ENCODE measurements at regions not wholly inside any gene's neighbourhood (a gene's known extent, or its start where the extent isn't known, plus 50 kb on each side); places are given as distances from the start of the nearest gene placed in this dataset.
"Not testable (repeated sequence)": the region's sequence is repeated elsewhere in the genome, so short reads cannot be mapped to it uniquely, and the experiment has no call there.

GRCh38 chr12:124705545-124706138 is 138.2 kb upstream of the NCOR2 start:
- no peak for DNase-seq

DNA sequence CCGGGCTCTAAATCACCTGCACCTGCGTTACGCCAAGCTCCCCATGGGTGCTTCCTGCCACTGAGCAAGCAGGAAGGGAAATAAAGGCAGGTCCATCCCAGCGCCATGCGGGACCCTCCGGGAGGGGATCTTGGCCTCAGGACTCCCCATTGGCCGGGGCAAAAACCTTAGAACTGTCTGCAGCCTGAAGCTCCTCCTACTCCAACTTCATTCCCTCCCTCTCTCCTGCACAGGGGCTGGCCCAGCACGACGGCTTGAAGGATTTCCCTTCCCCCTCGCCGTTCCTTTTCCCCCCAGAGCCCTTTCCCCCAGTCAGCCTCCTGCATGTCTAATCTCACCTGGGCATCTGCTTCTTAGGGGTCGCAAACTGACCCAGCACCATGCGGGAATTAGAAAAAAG is 137.2 kb upstream of the NCOR2 start:
- DNase-seq = no peak

DNA sequence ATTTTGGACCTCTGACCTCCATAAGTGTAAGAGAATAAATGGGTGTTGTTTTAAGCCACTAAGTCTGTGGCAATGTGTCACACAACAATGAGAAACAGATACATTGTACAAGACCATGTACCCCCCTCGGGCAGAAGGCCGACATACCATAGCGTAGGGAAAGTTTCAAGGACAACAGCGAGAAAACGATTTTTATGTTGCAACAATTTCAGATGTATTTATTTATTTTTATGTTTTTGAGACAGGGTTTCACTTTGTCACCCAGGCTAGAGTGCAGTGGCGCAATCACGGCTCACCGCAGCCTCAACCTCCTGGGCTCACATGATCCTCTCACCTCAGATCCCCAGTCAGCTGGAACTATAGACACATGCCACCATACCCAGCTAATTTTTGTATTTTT is 136.4 kb upstream of the NCOR2 start:
- no peak for DNase-seq

- no peak for DNase-seq
Observed at GRCh38 chr12:124702736-124703135, 135.3 kb upstream of the NCOR2 start.

- no peak for DNase-seq
Observed at GRCh38 chr12:124700810-124701592, 133.6 kb upstream of the NCOR2 start.

GRCh38 chr12:124699909-124700308 is 132.5 kb upstream of the NCOR2 start:
- DNase-seq = no peak

DNA sequence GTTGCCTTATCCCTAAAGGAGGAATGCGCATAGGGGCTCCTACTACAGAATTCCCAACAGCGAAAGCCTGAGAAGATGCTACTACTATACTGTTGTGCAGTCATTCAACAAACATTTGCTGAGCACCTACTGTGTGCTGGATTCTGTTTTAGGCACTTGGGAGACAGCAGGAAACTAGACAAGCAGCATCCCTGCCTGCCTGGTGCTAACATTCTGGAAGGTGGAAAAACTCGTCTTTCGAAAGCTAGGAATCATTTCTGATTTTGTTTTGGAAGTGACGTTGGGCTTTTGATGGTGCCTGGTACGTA is 131.5 kb upstream of the NCOR2 start:
- DNase-seq = no peak

DNA sequence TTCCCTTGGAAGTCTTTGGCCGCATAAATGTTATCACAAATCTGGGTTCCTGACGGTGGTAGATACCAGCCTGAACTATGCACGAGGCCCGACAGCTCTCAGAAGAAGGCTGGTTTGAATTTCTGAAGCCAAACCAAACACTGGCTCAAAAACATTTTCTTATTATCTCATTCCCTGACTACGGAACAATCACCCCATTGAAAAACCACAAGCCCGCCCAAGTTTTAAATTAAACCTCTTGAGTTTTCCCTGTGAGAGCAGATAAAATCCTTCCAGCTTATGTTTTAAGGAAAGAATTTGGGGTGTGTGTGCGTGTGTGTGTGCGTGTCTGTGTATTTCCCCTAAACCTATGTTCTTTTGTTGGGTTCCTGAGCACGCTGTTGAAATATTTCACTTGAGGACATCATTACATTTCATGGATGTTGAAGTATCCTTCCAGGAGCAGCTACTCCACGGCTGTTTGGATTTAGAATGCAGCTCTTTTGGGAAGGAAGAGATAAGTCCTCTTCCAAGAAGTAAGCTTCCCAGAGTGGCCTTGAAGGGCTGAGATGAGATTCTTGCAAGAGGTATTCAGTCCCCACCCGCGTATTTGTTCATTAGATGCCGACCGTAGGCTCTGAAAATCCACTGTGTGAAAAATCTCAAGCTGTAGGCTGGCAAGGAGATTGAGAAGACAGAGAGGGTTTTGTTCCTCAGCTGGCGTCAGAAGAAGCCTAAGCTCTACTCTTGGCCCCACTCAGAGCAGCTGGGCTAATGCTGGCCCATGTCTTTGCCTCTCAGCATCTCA is 131.0 kb upstream of the NCOR2 start:
- no peak for DNase-seq

DNA sequence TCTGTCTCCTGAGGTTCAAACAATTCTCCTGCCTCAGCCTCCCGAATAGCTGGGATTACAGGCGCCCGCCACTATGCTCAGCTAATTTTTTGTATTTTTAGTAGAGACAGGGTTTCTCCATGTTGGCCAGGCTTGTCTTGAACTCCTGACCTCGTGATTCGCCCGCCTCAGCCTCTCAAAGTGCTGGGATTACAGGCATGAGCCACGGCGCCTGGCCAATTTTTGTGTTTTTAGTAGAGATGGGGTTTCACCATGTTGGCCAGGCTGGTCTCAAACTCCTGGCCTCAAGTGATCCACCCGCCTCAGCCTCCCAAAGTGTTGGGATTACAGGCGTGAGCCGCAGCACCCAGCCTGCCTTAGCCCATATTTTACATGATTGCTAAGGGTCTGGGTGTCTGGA is 130.3 kb upstream of the NCOR2 start:
- DNase-seq = not testable (repeated sequence)

DNA sequence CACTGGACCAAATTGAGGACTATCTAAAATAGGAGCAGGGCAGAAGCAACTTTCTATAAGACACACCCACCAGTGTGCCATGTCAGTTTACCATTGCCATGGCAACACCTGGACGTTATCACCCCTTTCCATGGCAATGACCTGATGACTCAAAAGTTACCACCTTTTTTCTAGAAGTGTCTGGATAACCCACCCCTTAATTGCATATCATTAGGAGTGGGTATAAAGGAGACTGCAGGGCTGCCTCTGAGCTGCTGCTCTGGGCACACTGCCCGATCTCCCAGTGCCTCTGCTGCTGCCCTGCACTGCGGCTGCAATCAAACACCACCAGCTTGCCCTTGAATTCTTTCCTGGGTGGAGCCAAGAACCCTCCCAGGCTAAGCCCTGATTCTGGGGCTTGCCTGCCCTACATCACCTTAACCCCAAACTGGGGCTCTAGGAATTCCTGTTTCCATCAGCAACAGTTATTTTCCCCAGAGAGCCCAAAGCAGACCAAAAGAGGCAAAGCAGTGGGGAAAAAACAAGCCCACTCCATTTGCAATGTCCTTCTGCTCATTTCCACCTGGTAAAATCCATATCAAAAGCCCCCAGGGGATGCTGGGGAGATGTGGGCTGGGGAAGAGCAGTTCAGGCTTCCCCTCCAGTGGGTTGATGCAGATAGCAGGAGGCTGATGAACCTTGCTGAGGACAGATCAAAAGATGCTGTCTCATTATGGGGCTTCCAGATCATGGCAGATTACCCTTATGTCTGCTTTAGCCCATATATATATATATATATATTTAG is 129.5 kb upstream of the NCOR2 start:
- DNase-seq = peak; percentile 26

DNA sequence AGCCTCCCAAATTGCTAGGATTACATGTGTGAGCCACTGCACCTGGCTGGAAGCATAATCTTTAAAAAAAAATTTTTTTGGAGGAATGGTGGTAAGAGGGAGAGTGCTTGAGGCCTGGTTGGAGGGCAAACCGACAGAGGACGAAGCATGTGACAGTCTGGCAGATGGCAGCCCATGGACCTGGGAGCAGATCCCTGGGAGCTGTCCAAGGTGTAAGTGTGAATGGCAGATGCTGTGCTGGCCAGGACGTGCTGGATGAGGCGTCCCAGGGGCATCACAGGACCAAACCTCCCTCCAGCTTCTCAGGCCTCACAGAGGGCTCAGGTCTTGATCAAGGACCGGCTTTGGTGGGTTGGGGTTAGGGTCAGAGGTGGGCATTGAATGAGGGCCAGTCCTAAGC is 128.4 kb upstream of the NCOR2 start:
- no peak for DNase-seq

DNA sequence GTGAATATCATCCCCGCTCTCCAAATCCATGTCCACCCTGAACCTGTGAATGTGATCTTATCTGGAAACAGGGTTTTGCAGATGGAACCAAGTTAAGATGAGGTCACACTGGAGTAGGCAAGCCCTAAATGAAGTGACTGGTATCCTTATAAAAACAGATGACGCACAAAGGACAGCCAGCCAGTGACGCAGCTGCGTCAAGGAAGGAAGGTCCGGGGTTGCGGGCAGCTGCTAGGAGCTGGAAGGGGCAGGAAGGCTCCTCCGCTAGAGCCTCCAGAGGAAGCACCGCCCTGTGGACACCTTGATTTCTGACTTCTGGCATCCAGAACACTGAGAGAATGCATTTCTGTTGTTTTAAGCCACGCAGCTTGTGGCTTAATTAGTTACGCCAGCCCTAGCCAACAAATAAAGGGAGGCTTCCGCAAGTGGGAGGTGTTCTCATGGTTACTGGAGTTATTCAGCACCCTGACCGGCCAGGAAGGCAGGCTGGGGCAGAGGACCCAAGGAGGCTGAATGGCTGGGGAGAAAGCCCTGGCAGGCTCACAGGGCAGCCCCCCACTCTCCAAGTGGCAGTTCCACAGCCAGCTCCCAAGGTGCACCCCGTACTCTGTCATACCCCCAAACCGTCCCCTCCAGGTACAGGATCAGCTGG is 127.6 kb upstream of the NCOR2 start:
- DNase-seq = no peak

DNA sequence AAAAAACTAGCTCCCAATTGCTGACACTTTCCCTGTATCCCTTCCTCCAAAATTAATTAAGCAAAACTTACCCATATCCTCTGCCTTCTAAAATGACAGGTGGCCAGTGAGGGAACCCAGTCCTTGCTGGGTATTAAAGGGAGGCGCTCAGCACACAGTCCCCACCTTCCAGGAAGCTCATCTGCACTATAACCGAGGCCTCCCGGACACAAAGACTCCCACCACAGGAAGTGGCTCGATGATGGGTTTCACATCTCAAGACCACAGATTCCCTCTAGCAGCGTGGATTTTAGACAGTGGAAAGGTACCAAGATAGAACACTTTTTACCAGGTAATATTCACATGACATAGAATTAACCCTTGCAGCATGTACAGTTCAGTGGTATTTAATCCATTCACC is 126.8 kb upstream of the NCOR2 start:
- DNase-seq = no peak

- no peak for DNase-seq
Observed at GRCh38 chr12:124693111-124693723, 125.8 kb upstream of the NCOR2 start.

GRCh38 chr12:124692443-124692842 is 125.0 kb upstream of the NCOR2 start:
- DNase-seq = no peak

DNA sequence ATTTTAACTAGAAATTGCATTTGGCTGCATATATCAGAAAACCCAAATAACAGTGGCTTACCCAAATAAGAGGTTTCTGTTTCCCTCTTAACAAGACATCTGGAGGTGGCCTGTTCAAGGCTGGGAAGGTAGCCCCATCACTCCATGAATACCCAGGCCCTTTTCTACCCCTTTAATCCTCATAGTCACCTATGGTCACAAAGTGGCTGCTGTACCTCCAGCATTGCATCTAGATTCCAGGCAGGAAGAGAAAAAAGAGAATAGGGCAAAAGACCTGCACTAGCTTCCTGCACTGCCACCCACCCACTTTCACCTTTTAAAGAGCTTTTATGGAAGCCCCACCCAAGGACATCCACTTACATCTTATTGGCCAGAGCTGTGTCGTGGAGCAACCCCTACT is 124.0 kb upstream of the NCOR2 start:
- no peak for DNase-seq

- no peak for DNase-seq
Observed at GRCh38 chr12:124689631-124690030, 122.2 kb upstream of the NCOR2 start.

- DNase-seq = no peak
Observed at GRCh38 chr12:124688356-124688992, 121.1 kb upstream of the NCOR2 start.

- DNase-seq = no peak
Observed at GRCh38 chr12:124687917-124688316, 120.5 kb upstream of the NCOR2 start.

DNA sequence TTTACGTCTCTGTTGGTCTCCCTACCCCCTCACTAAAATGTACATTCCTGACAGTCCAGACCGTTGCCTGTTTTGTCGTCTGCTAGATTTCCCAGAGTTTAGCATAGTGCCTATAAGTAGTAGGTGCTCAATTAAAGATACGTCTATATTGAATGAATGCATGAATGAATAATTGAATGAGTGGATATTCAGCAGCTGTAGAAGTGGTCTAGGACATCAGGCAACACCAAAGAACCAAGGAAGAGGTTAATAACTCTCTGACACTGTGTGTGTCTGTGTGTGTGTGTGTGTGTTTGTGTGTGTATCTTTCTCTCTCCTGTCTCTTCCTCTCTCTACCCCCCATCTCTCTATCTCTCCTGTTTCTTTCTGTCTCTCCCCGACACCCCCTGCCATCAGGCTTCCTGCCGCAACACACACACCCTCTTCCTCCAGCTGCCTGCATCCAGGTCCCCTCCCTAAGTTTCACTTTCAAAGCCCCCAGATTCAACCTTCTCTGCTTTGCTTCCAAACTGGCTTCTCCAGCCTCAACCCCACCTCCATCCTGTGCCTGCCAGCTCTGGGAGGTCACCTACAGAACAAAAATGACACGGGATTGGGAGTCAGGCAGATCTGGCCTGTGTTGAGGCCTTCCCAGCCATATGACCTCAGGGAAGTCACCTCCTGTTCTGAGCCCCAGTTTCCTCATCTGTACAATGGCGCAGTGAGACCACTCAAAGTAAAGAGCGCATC is 119.9 kb upstream of the NCOR2 start:
- DNase-seq = no peak
